HL-60 (cell line): ENCODE measurements at regions not wholly inside any gene's neighbourhood (a gene's known extent, or its start where the extent isn't known, plus 50 kb on each side); places are given as distances from the start of the nearest gene placed in this dataset.

Experiments used
- CTCF ChIP-seq: IDR thresholded peaks from one replicate; pipeline ENCODE4 v1.5.1; 2011; ENCODE audit warnings: low read length, control low read depth, inconsistent platforms; ENCODE audit not compliant: insufficient read depth
- GABPA ChIP-seq: IDR thresholded peaks from 2 replicates; pipeline ENCODE4 v1.6.1; 2012; ENCODE audit warnings: low read depth
- POLR2AphosphoS5 ChIP-seq: IDR thresholded peaks from 2 replicates; pipeline ENCODE4 v1.6.1; 2012; ENCODE audit warnings: low read depth
- REST ChIP-seq: IDR thresholded peaks from 2 replicates; pipeline ENCODE4 v1.6.1; 2012; ENCODE audit warnings: low read depth; ENCODE audit not compliant: insufficient replicate concordance

- TF ChIP-seq CTCF (no peak), POLR2AphosphoS5 (no peak), REST (no peak), GABPA (no peak)
Measured at GRCh38 chr6:85250586-85251220, 199.2 kb upstream of the NT5E start.
